H9 (cell line): ENCODE measurements at regions not wholly inside any gene's neighbourhood (a gene's known extent, or its start where the extent isn't known, plus 50 kb on each side); places are given as distances from the start of the nearest gene placed in this dataset.

Experiments
- DNase-seq: peaks from one replicate; pipeline ENCODE4 v3.0.0-alpha.2; 2017
- H2AFZ ChIP-seq: one replicate; pipeline ENCODE4 v1.6.1; 2013; ENCODE audit warnings: mild to moderate bottlenecking, low read length, control low read depth, moderate library complexity
- H2AK5ac ChIP-seq: 2 replicates; pipeline ENCODE4 v1.6.1; 2013; ENCODE audit warnings: low read length, control low read depth, mixed read lengths; ENCODE audit not compliant: insufficient read length
- H2BK120ac ChIP-seq: one replicate; pipeline ENCODE4 v1.6.1; 2013; ENCODE audit warnings: low read depth, mild to moderate bottlenecking, low read length, control low read depth, inconsistent platforms; ENCODE audit not compliant: poor library complexity, severe bottlenecking
- H2BK12ac ChIP-seq: 2 replicates; pipeline ENCODE4 v1.6.1; 2013; ENCODE audit warnings: low read length, control low read depth, mixed read lengths, low read depth; ENCODE audit not compliant: insufficient read length
- H2BK15ac ChIP-seq: 2 replicates; pipeline ENCODE4 v1.6.1; 2013; ENCODE audit warnings: low read depth, low read length, control low read depth
- H2BK20ac ChIP-seq: one replicate; pipeline ENCODE4 v1.6.1; 2013; ENCODE audit warnings: low read depth, mild to moderate bottlenecking, low read length, control low read depth, inconsistent platforms; ENCODE audit not compliant: poor library complexity, severe bottlenecking
- H2BK5ac ChIP-seq: 2 replicates; pipeline ENCODE4 v1.6.1; 2013; ENCODE audit warnings: low read length, control low read depth, mixed read lengths; ENCODE audit not compliant: insufficient read length
- H3K14ac ChIP-seq: 2 replicates; pipeline ENCODE4 v1.6.1; 2013; ENCODE audit warnings: low read length, control low read depth; ENCODE audit not compliant: insufficient read depth
- H3K18ac ChIP-seq: 2 replicates; pipeline ENCODE4 v1.6.1; 2013; ENCODE audit warnings: low read depth, mild to moderate bottlenecking, mixed read lengths, low read length, control low read depth; ENCODE audit not compliant: insufficient read length
- H3K23ac ChIP-seq: 2 replicates; pipeline ENCODE4 v1.6.1; 2013; ENCODE audit warnings: low read length, control low read depth, mixed read lengths, low read depth; ENCODE audit not compliant: insufficient read length
- H3K23me2 ChIP-seq: 2 replicates; pipeline ENCODE4 v1.6.1; 2013; ENCODE audit warnings: low read depth, mild to moderate bottlenecking, mixed read lengths, low read length, control low read depth; ENCODE audit not compliant: insufficient read length, poor library complexity, severe bottlenecking
- H3K27ac ChIP-seq: 2 replicates; pipeline ENCODE4 v1.5.1; 2013; ENCODE audit warnings: low read length, control low read depth, mixed read lengths, low read depth; ENCODE audit not compliant: insufficient read length
- H3K27me3 ChIP-seq: 2 replicates; pipeline ENCODE4 v1.6.1; 2013; ENCODE audit warnings: low read length, control low read depth, inconsistent platforms; ENCODE audit not compliant: insufficient read depth
- H3K4ac ChIP-seq: 2 replicates; pipeline ENCODE4 v1.6.1; 2013; ENCODE audit warnings: low read depth, mild to moderate bottlenecking, control low read depth, inconsistent platforms, low read length, moderate library complexity
- H3K4me1 ChIP-seq: 2 replicates; pipeline ENCODE4 v1.6.1; 2013; ENCODE audit warnings: low read length, control low read depth, inconsistent platforms; ENCODE audit not compliant: insufficient read depth
- H3K4me2 ChIP-seq: 2 replicates; pipeline ENCODE4 v1.6.1; 2013; ENCODE audit warnings: low read length, control low read depth, mixed read lengths; ENCODE audit not compliant: insufficient read length, insufficient read depth
- H3K56ac ChIP-seq: 2 replicates; pipeline ENCODE4 v1.6.1; 2013; ENCODE audit warnings: low read depth, mild to moderate bottlenecking, mixed read lengths, low read length, control low read depth; ENCODE audit not compliant: insufficient read length
- H3K79me1 ChIP-seq: 2 replicates; pipeline ENCODE4 v1.6.1; 2013; ENCODE audit warnings: low read depth, mild to moderate bottlenecking, moderate library complexity, low read length, control low read depth, inconsistent platforms; ENCODE audit not compliant: insufficient read depth, poor library complexity, severe bottlenecking
- H3K79me2 ChIP-seq: 2 replicates; pipeline ENCODE4 v1.6.1; 2013; ENCODE audit warnings: low read length, control low read depth, inconsistent platforms; ENCODE audit not compliant: insufficient read depth
- H3K9ac ChIP-seq: 2 replicates; pipeline ENCODE4 v1.6.1; 2013; ENCODE audit warnings: low read length, control low read depth, mixed read lengths; ENCODE audit not compliant: insufficient read length; ENCODE audit errors: extremely low read depth
- H3K9me3 ChIP-seq: one replicate; pipeline ENCODE4 v1.6.1; 2013; ENCODE audit warnings: low read depth, low read length, inconsistent platforms; ENCODE audit not compliant: control insufficient read depth
- H3T11ph ChIP-seq: one replicate; pipeline ENCODE4 v1.6.1; 2013; ENCODE audit warnings: mild to moderate bottlenecking, low read length, control low read depth, inconsistent platforms
- H4K20me1 ChIP-seq: one replicate; pipeline ENCODE4 v1.6.1; 2013; ENCODE audit not compliant: control insufficient read depth, insufficient read length, insufficient read depth
- H4K5ac ChIP-seq: 2 replicates; pipeline ENCODE4 v1.6.1; 2013; ENCODE audit warnings: low read depth, mild to moderate bottlenecking, mixed read lengths, low read length, control low read depth; ENCODE audit not compliant: insufficient read length
- H4K8ac ChIP-seq: replicated peaks from 2 replicates; pipeline ENCODE4 v1.6.1; 2013; ENCODE audit warnings: low read length, control low read depth, mixed read lengths, low read depth; ENCODE audit not compliant: insufficient read length
- H4K91ac ChIP-seq: 2 replicates; pipeline ENCODE4 v1.6.1; 2013; ENCODE audit warnings: low read depth, mild to moderate bottlenecking, moderate library complexity, mixed read lengths, low read length, control low read depth; ENCODE audit not compliant: insufficient read length
- H3K27ac Mint-ChIP-seq, 3 experiments: 2 replicates in 2 of 3; 3 replicates in 1 of 3; pipeline ENCODE4 v1.8.0; 2020 to 2021; ENCODE audit warnings: mixed read lengths in 3 of 3, mild to moderate bottlenecking in 1 of 3, moderate library complexity in 1 of 3
- H3K27me3 Mint-ChIP-seq: 2 replicates; pipeline ENCODE4 v1.8.0; 2021; ENCODE audit warnings: low read depth, mild to moderate bottlenecking, moderate library complexity, mixed read lengths
- H3K36me3 Mint-ChIP-seq, 3 experiments: 2 replicates in 2 of 3; 3 replicates in 1 of 3; pipeline ENCODE4 v1.8.0; 2020 to 2021; ENCODE audit warnings: low read depth in 3 of 3, mixed read lengths in 3 of 3; ENCODE audit not compliant: insufficient read depth in 1 of 3
- H3K4me1 Mint-ChIP-seq, 2 experiments: 2 replicates each; pipeline ENCODE4 v1.8.0; 2020; ENCODE audit warnings: mixed read lengths in 2 of 2
- H3K4me3 Mint-ChIP-seq, 2 experiments: 2 replicates in 1 of 2; 3 replicates in 1 of 2; pipeline ENCODE4 v1.8.0; 2020 to 2021; ENCODE audit warnings: mild to moderate bottlenecking in 2 of 2, mixed read lengths in 2 of 2, moderate library complexity in 1 of 2
- H3K9me3 Mint-ChIP-seq, 2 experiments: 2 replicates in 1 of 2; 3 replicates in 1 of 2; pipeline ENCODE4 v1.8.0; 2020; ENCODE audit warnings: mild to moderate bottlenecking in 2 of 2, mixed read lengths in 2 of 2, moderate library complexity in 1 of 2
- CTCF ChIP-seq: fragments of 200-600 bp; sonication (generic); conservative IDR thresholded peaks from 3 replicates; pipeline ENCODE4 v1.8.0; 2021; ENCODE audit warnings: antibody characterized with exemption, mild to moderate bottlenecking
- WGBS: extraction: QIAGEN DNeasy Blood & Tissue Kit; methylation state at CpG from one replicate; pipeline ENCODE4 v1.1.7; 2013; ENCODE audit warnings: missing lambda C conversion rate, low lambda C conversion rate, mixed read lengths; ENCODE audit not compliant: insufficient read length; ENCODE audit errors: extremely low coverage; 5-methylcytosine and 5-hydroxymethylcytosine counted together

- H3K4me1 Mint-ChIP-seq = no peaks in the 10 kb centered on the region
- Histone ChIP-seq H3K4me1 (no peaks in the 10 kb centered on the region), H4K91ac (no peak overlapping the region), H3T11ph (no peak overlapping the region), H4K8ac (no peak overlapping the region), H2AFZ (no peak overlapping the region), H4K20me1 (no peaks in the 10 kb centered on the region), H3K79me1 (no peaks in the 10 kb centered on the region), H3K14ac (no peak overlapping the region), H3K27ac (no peak overlapping the region), H2BK12ac (no peak overlapping the region), H3K27me3 (no peaks in the 10 kb centered on the region), H3K23me2 (no peaks in the 10 kb centered on the region), H3K4me2 (no peak overlapping the region), H2BK15ac (no peak overlapping the region), H2BK20ac (no peak overlapping the region), H3K9me3 (no peaks in the 10 kb centered on the region), H4K5ac (no peak overlapping the region), H3K56ac (no peak overlapping the region), H3K18ac (no peak overlapping the region), H3K79me2 (no peaks in the 10 kb centered on the region), H3K9ac (no peak overlapping the region), H3K23ac (no peak overlapping the region), H3K4ac (no peak overlapping the region), H2BK5ac (no peak overlapping the region), H2AK5ac (no peak overlapping the region), H2BK120ac (no peak overlapping the region)
- H3K27ac Mint-ChIP-seq = no peak overlapping the region
- 100% methylated on average over 2 of the region's 4 CpGs for WGBS
- H3K36me3 Mint-ChIP-seq = no peaks in the 10 kb centered on the region
- no peak overlapping the region for H3K4me3 Mint-ChIP-seq
- no peaks in the 10 kb centered on the region for H3K9me3 Mint-ChIP-seq
- no peak for TF ChIP-seq CTCF
- no peak for DNase-seq
- no peaks in the 10 kb centered on the region for H3K27me3 Mint-ChIP-seq
These were observed 229.5 kb upstream of the TMEFF2 start for GRCh38 chr2:192424243-192424642.
